ENCODE measurements at regions not wholly inside any gene's neighbourhood (a gene's known extent, or its start where the extent isn't known, plus 50 kb on each side); places are given as distances from the start of the nearest gene placed in this dataset.
"Not testable (repeated sequence)": the region's sequence is repeated elsewhere in the genome, so short reads cannot be mapped to it uniquely, and the experiment has no call there.

GRCh38 chr4:17232566-17233253 lies 279.2 kb downstream of the QDPR start:
- no peak for DNase-seq

- DNase-seq, result not testable (repeated sequence)
Observed at GRCh38 chr4:17231880-17232475, 279.9 kb downstream of the QDPR start.

- DNase-seq, result no peak
Observed at GRCh38 chr4:17230727-17231126, 281.2 kb downstream of the QDPR start.

GRCh38 chr4:17220816-17221215 lies 291.1 kb downstream of the QDPR start:
- no peak for DNase-seq

- DNase-seq, result no peak
Observed at GRCh38 chr4:17218786-17219185, 293.1 kb downstream of the QDPR start.

GRCh38 chr4:17206829-17207801 lies 304.8 kb downstream of the QDPR start:
- no peak for DNase-seq

GRCh38 chr4:17204908-17205307 lies 306.5 kb upstream of the LDB2 start:
- DNase-seq, result no peak

- no peak for DNase-seq
Observed at GRCh38 chr4:17203797-17204196, 305.4 kb upstream of the LDB2 start.

- no peak for DNase-seq
Observed at GRCh38 chr4:17197070-17197469, 298.6 kb upstream of the LDB2 start.

GRCh38 chr4:17195461-17196275 lies 297.2 kb upstream of the LDB2 start:
- no peak for DNase-seq

- no peak for DNase-seq
Observed at GRCh38 chr4:17194586-17194985, 296.1 kb upstream of the LDB2 start.

GRCh38 chr4:17189759-17190158 lies 291.3 kb upstream of the LDB2 start:
- DNase-seq, result no peak

- DNase-seq, result no peak
Observed at GRCh38 chr4:17189401-17189720, 290.9 kb upstream of the LDB2 start.

GRCh38 chr4:17188547-17189400 lies 290.3 kb upstream of the LDB2 start:
- no peak for DNase-seq

- no peak for DNase-seq
Observed at GRCh38 chr4:17188125-17188524, 289.7 kb upstream of the LDB2 start.

GRCh38 chr4:17187003-17187402 lies 288.6 kb upstream of the LDB2 start:
- DNase-seq, result no peak

GRCh38 chr4:17182888-17183287 lies 284.4 kb upstream of the LDB2 start:
- DNase-seq, result no peak

- no peak for DNase-seq
Observed at GRCh38 chr4:17174751-17175150, 276.3 kb upstream of the LDB2 start.

GRCh38 chr4:17173300-17173699 lies 274.9 kb upstream of the LDB2 start:
- DNase-seq, result no peak

- no peak for DNase-seq
Observed at GRCh38 chr4:17170131-17170530, 271.7 kb upstream of the LDB2 start.

- no peak for DNase-seq
Observed at GRCh38 chr4:17169699-17170098, 271.3 kb upstream of the LDB2 start.

GRCh38 chr4:17168571-17168970 lies 270.1 kb upstream of the LDB2 start:
- DNase-seq, result no peak
